Stimulated activated CD8-positive, alpha-beta memory T cell treated with anti-CD3 and anti-CD28 coated beads, Interleukin-2, amount 100 ng/mL, for 1 hour (primary cell): ENCODE measurements at regions not wholly inside any gene's neighbourhood (a gene's known extent, or its start where the extent isn't known, plus 50 kb on each side); places are given as distances from the start of the nearest gene placed in this dataset.
"Not testable (repeated sequence)": the region's sequence is repeated elsewhere in the genome, so short reads cannot be mapped to it uniquely, and the experiment has no call there.

Experiments used
- DNase-seq, 2 donors: peaks; one replicate each; pipeline ENCODE4 v3.0.0-alpha.2; 2020; ENCODE audit warnings: low read depth in 2 of 2

DNA sequence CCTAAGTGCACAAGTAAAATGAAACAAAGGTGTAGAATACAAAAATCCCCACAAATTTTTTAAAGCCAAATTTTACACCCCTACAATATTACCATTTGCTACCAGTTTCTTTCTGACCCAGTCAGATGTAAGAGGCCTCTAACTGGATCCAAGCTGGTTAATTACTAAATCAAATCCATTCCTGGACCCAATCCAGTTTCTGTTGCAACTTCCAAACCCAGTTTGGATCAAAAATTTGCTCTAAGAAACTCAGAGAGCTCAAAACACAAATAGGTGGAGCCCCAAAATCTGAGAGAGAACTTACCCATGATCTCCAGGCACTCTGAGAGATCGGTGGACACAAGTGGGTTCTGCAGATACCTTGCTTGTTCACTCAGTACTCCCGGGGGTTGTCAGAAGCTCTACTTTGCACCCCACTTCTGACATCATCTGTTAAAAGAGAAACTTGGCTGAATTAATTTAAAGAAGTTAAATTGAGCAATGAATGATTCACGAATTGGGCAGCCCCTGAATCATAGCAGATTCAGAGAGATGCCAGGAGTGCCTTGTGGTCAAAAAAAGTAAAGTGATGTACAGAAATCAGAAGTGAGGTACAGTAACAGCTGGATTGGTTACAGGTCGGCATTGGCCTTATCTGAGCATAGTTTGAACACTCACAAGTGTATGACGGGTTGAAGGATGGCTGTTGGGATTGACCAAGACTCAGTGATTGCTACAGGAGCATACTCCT lies 448.0 kb downstream of the KCNT2 start:
- DNase-seq: no peak

DNA sequence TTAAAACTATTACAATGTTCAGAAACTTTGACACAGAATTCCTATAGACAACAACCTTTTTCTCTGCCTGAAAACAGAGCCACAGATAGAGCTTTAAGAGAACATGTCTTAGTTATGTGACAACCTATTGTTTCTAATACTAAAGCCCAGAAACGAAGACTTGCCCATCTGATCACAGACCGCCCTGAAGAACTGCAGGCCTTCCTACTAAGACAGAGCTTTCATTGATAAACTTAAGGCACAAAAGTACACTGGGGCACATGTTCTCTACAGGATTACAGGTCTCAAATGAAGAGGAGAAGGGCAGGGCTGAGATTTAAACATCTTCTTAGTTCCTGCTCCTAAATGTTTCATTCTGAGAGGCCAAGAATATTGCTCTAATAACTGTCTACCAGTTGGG lies 452.7 kb downstream of the KCNT2 start:
- no peak for DNase-seq

DNA sequence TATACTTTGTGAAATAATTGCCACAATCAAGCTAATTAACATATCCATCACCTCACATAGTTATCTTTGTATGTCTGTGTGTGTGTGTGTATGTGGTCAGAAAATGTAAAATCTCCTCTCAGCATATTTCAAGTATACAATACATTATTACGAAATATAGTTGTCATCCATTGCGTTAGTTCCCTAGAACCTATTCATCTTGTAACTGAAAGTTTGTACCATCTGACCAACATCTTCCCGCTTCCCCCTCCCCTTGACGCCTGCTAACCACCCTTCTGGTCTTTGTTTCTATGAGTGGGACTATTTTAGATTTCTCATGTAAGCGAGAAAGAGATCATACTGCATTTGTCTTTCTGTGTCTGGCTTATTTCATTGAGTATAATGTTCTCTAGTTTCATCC lies 455.3 kb downstream of the KCNT2 start:
- DNase-seq: no peak

DNA sequence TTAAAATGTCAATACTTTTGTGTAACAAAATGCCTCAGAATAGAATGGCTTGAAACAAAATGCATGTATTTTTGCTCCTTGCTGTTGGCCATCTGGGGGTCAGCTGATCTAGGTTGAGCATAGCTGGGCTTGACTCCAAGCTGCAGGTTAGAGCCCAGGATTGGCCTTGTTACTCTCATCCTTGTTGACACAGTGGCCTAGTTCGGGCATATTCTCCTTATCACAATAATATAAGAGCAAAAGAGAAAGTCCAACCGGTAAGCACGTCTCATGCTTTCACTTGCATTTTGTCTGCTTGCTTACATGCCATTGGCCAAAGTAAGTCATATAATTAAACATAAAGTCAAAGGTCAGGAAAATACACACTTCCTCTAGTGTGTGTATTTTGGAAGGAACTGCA lies 456.2 kb downstream of the KCNT2 start:
- no peak for DNase-seq

DNA sequence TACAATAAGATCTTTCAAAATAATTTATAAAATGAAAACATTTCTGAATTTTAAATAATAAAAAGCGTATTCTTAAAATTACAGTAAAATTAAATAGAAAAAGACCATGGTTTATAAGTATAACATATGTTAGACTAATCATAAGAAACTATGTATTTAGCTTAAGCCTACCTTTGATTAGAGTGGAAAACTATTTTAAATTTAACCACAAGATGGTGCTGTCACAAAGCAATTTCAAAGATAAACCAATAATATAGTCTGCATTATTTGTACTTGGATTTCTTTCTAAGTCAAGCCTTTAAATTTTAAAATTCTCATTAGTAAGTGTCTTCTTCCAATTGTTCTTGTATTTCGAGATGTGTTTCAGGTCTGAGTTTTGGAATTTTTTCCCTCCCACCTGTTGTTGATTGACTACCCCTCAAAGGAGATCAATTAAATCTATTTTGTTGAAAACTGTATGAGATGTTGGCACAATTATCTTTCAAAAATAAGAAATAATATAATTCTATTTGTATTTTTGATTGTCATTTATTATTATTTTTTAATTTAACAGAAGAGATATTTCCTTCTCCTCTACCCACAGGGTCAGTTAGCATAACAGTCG lies 459.8 kb downstream of the KCNT2 start:
- no peak for DNase-seq

DNA sequence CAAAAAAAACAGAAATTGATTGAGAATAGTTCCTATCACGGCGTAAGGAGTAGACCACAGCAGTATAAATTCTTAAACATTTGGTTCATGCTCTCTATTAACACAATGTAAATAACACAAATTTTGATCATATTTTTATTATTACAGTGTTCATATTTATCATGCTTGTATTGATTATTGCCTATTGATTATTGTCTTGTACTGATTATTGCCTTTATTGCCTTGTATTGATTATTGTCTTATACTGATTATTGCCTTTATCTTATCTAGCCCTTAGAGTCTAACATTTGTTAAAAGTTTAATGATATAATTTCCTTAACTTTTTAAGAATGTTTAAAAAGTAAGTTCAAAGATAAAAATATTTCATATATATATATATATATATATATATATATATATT lies 460.7 kb downstream of the KCNT2 start:
- no peak for DNase-seq

DNA sequence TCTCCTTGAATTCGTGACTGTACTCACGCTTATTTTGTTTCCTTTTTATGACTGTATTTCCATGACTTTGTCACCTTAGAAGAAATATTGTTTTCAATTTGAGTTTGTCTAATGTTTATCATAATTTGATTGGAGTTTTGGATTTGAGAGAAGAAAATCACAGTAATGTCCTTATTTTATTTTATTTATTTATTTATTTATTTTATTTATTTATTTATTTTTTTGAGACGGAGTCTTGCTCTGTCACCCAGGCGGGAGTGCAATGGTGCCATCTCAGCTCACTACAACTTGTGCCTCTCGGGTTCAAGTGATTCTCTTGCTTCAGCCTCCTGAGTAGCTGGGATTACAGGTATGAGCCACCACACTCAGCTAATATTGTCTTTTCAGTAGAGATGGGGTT lies 463.1 kb downstream of the KCNT2 start:
- DNase-seq: not testable (repeated sequence)

DNA sequence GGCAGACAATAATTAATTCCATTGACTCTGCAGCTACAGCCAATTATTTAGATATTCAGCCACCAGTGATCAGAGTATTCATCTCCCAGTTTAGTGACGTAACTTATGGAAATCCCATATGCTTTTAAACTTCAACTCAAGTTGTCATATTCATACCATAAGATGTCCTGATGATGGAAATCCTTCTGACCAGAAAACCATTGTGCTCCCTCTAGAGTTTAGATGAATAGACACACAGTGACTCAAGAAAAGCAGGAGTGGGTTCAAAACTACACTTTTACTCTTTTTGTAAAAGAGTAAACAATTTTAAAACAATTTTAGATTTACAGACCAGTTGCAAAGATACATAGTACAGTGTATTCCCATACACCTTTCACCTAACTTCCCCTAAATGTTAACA lies 463.7 kb downstream of the KCNT2 start:
- DNase-seq: no peak

DNA sequence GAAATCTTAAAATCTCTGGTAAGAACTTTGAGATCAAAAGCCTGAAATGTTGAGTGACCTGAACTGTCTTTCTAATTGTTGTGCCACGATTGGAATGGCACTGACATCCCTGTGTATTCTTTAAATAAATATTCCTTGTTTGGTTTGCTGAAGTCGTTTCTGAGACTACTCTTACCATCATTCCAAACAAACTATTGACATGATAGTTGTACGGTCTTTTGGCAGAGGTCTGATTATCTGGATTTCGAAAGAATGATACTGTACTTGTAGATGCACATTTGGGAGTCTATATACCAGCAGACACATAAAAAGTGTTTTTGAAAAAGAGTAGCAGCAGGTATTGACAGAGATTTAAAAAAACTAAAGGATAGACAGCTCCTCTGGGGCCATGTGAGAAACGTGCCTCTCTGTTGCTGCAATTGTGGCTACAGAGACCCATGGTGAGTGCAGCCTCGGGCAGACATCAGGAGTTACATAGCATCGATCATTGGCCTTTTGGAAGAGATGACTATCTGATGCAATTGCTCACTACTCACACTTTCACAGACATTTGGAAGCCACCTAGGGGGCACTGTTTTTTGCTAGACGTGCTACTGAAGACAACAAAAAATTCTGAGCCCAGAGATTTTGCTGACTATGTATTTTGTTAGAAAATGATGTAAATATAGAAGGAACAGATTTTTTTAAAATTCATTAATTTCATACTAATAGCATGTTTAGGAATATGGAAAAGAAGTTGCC lies 464.5 kb downstream of the KCNT2 start:
- DNase-seq: no peak

DNA sequence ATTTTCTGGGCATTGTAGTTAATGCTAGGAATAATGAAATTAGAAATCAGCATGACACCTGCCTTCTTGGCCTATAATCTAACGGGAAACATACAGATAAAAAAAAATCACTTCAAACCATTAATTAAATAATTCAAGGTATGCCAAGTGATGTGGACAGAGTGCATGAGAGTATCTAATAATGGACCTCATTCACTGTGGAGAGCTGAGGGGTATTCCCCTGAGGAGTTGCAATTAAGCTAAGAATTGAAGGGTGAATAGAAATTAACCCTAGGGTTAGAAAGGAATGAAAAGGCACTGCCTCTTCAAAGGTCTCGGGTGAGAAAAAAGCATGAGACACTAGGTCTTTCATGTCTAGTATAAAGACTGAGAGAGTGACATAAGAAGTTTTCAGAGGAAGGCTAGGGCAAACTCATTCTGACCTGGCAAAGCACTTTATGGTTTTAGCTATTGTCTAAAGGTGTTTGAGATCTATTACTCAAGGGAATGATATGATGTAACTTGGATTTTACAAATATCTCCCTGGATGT lies 466.1 kb downstream of the KCNT2 start:
- DNase-seq: no peak

DNA sequence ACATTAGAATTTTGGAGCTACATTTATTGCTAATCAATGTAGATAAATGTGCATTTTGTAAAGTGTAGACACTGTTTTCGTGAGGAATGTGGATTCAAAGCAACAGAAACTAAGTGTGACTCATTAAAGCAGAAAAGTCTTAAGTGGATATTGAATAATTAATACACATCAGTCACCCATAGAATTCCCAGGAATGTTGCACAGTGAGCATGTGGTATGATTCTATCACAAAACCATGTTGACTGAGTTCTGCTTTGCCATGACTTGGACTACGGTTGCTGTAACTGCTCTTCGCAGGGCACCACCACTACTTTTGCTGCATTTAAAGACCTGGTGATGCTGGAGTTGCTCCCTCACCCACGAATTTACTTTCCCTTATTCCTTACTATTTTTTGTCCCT lies 471.8 kb downstream of the KCNT2 start:
- DNase-seq: no peak

DNA sequence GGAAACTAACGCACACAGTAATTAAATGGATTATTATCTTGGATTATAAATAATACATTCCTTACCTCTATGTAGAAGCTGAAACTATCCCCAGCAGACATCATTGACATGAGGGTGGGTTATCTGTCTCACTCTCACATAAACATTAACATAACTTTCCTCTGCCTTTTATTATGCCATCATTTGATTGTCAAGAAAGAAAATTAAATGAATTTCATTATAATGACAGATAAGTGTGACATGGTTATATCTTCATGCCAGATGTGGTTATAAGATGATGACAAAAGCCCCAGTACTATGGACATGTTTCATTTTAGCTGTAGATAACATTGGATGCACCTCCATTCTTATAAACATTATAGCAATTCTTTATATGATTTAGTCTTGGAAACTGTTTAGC lies 476.5 kb downstream of the KCNT2 start:
- DNase-seq: no peak

DNA sequence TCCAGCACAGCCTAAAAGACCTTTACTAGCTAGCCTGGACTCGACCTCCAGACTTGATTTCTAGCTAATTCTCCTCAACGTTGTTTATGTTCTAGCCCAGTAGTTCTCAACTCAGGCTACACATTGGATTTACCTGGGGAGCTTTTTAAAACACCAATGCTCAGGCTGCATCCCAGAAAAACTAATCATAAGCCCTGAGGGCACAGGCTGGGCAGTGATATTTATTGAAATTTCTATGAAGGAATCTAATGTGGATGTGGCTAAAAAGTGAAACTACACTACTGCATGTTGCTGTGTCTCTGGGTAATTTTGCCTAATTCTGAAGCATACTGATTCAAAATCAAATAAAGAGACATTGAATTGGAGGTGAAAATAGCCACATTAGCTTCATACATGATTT lies 479.4 kb downstream of the KCNT2 start:
- DNase-seq: no peak

DNA sequence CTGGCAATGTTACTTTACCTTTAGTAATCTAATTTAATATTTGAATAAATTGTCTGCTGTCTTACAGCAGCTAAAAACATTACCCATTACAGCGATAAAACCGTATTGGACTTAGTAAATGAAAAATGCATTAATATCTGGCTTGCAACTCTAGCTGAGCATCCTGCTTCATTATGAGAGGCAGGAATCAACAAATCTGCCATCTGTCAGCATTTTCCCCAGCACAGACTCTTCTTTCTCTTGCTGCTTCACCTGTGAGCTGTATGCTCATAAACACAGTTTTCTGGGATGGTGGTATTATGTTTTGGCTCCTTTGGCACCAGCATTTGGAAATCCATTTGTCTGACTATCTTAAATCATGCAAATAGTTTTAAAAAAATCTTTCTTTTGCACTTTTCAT lies 487.1 kb downstream of the KCNT2 start:
- DNase-seq: no peak

DNA sequence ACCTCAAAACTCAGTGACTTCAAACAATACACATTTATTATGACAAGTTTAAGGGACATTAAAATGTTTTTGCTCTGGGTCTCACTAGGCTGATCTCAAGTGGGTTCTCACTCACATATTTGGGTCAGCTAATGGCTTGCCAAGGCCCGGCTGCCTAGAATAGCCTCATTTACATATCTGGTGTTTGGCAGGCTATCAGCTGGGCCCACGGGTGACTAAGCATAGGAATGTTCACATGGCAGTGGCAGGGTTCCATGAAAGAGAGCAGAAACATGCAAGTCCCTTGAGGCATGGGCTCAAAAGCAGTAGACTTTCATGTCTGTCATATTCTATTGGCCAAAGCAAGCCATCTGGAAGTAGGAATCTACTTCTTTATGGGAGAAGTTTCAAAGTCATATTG lies 492.6 kb downstream of the KCNT2 start:
- DNase-seq: no peak

DNA sequence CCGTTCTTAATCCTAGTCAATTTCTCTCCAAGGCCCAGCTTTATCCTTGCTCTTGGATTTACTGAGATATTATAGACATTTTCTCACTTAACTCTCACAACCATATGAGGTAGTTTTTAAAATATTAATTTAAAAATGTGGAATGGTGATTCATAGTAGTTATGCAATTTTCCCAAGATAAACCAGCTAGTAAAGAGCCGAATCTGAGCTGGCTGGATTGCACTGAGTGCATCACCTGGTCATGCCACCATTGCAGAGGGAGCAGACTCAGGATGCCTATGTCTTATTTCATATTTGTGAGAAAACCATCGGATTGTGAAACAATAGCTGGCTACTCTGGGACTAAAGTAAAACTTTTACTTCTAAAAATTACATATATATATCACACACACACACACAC lies 494.0 kb downstream of the KCNT2 start:
- no peak for DNase-seq

DNA sequence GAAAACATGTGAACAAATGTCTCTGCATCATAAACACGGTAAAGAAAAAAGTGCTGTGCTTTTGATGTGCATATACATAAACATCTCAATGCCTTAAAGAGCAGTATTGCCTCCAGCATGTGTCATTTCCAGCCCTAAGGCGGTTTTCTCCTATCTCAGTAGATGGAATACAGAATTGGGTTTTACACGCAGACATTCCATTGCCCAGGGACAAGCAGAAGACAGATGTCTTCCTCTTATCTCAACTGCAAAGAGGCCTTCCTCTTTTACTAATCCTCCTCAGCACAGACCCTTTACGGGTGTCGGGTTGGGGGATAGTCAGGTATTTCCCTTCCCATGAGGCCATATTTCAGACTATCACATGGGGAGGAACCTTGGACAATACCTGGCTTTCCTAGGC lies 499.2 kb downstream of the KCNT2 start:
- DNase-seq: not testable (repeated sequence)

DNA sequence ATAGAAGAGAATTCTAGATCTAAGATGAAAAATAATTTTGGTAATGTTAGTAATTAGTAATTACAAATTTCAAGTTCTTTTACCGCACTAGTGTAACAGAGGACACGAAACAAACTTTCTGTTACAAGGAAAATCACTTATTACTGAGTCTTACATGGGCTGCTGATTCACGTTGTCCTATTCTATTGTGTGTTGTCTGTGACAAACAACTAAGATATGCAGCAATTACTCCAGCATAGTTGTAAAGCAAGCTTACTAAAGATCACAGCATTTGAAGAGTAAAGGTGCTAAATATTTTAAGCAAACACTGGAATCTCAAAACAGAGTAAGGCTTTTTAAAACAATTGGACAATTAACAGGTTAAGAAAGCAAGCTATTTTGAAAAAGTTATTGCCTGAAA lies 502.3 kb downstream of the KCNT2 start:
- DNase-seq: no peak

DNA sequence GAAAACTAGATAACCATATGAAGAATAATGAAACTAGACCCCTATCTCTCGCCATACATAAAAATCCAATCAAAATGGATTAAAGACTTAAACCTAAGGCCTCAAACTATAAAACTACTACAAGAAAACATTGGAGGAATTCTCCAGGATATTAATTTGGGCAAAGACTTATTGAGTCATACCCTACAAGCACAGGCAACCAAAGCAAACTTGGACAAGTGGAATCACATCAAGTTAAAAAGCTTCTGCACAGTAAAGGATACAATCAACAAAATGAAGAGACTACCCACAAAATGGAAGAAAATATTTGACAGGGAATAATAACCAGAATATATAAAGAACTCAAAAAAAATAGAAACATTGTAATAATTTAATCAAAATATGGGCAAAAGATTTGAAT lies 505.4 kb downstream of the KCNT2 start:
- no peak for DNase-seq

DNA sequence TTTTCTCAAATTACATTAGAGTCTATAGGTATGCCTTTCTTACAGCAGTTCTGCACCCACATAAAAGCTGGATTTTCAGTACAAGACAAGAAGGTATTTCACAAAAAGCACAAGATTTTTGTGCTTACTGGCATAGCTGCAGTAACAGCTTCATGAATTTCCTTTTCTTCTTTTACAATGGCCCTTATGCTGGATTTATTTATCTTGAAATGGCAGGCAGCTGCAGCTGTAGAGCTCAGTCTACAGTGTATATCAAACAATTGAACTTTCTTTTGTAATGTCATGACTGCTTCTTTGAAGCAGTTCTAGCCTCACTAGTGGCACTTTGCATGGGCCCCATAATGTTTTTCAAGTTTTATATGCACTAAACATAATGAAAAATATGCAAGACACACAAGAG lies 510.2 kb downstream of the KCNT2 start:
- DNase-seq: no peak

DNA sequence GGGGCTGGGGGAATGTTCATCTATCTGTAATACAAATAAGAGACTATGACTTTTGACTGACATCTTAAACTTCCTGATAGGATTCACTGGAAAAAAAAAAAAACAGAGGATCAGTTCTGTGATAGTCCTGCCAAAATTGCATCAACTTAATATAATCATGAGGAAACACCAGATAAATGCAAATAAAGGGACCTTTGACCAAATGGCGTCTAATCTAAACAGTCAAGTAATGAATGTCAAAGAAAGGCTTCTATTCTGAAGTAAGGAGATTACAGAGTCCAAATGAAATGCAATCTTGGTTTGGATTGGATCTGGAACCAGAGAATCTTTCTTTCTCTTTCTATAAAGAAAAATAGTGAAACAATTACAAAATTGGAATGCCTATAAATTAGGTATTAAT lies 513.4 kb downstream of the KCNT2 start:
- DNase-seq: no peak

DNA sequence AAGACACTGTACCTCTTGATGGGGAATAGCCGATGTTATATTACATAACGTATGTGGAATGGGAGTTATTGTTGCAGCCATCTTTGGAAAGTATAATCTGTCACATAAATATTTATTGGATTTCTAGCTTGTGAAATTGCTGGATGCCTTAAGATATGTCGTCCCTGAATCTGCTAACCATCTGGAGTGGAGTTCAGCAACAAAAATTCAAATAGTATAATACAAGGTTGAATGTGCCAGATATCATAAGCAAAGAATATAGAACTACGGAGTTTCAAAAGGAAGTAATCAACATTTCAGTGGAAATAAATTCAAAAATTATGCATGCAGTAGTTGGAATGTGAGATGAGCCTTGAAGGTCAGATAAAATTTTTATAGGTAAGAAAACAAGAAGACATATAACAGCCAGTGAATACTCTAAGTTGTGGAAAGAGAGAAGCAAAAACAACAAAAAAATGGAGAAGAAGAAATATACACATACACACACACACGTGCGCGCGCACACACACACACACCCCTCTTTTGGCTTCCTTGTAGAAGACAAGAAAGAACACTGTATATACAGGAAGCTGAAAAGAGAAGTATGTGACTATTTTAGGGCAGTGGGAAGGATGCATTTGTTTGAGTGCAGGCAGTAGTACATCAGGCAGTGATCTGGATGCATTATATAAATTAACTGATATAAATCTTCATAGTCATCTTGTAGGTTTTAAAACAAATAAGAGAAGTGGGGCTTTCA lies 516.7 kb downstream of the KCNT2 start:
- DNase-seq: no peak
